HL-60 (cell line): ENCODE measurements at regions not wholly inside any gene's neighbourhood (a gene's known extent, or its start where the extent isn't known, plus 50 kb on each side); places are given as distances from the start of the nearest gene placed in this dataset.

Source experiments
- GABPA ChIP-seq: IDR thresholded peaks from 2 replicates; pipeline ENCODE4 v1.6.1; 2012; ENCODE audit warnings: low read depth
- POLR2AphosphoS5 ChIP-seq: IDR thresholded peaks from 2 replicates; pipeline ENCODE4 v1.6.1; 2012; ENCODE audit warnings: low read depth
- REST ChIP-seq: IDR thresholded peaks from 2 replicates; pipeline ENCODE4 v1.6.1; 2012; ENCODE audit warnings: low read depth; ENCODE audit not compliant: insufficient replicate concordance
- SPI1 ChIP-seq: IDR thresholded peaks from 2 replicates; pipeline ENCODE4 v1.6.1; 2012; ENCODE audit warnings: low read depth, mild to moderate bottlenecking, borderline replicate concordance
- TF ChIP-seq, protein P1 (sequence below): IDR thresholded peaks from one replicate; pipeline ENCODE4 v1.5.1; 2011; ENCODE audit warnings: low read length, control low read depth, inconsistent platforms; ENCODE audit not compliant: insufficient read depth

- TF ChIP-seq, protein P1, sequence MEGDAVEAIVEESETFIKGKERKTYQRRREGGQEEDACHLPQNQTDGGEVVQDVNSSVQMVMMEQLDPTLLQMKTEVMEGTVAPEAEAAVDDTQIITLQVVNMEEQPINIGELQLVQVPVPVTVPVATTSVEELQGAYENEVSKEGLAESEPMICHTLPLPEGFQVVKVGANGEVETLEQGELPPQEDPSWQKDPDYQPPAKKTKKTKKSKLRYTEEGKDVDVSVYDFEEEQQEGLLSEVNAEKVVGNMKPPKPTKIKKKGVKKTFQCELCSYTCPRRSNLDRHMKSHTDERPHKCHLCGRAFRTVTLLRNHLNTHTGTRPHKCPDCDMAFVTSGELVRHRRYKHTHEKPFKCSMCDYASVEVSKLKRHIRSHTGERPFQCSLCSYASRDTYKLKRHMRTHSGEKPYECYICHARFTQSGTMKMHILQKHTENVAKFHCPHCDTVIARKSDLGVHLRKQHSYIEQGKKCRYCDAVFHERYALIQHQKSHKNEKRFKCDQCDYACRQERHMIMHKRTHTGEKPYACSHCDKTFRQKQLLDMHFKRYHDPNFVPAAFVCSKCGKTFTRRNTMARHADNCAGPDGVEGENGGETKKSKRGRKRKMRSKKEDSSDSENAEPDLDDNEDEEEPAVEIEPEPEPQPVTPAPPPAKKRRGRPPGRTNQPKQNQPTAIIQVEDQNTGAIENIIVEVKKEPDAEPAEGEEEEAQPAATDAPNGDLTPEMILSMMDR = no peak
- TF ChIP-seq POLR2AphosphoS5 (no peak), REST (no peak), GABPA (no peak), SPI1 (no peak)
Observed at GRCh38 chr11:134956450-134957210, 544.6 kb upstream of the B3GAT1 start.
